NT2/D1 (cell line): ENCODE measurements at regions not wholly inside any gene's neighbourhood (a gene's known extent, or its start where the extent isn't known, plus 50 kb on each side); places are given as distances from the start of the nearest gene placed in this dataset.

ENCODE experiments used
- DNase-seq: peaks from one replicate; pipeline ENCODE4 v3.0.0-alpha.2; 2011; ENCODE audit warnings: low read depth, low spot score
- H3K27me3 ChIP-seq: 2 replicates; pipeline ENCODE4 v1.6.0; 2011; ENCODE audit warnings: mild to moderate bottlenecking; ENCODE audit not compliant: insufficient read length, insufficient read depth
- H3K36me3 ChIP-seq: 2 replicates; pipeline ENCODE4 v1.6.1; 2011; ENCODE audit warnings: mild to moderate bottlenecking, low read length, mixed read lengths; ENCODE audit not compliant: insufficient read depth, insufficient read length
- H3K4me1 ChIP-seq: 2 replicates; pipeline ENCODE4 v1.5.1; 2011; ENCODE audit not compliant: insufficient read depth, insufficient read length
- H3K4me3 ChIP-seq: 2 replicates; pipeline ENCODE4 v1.5.1; 2011; ENCODE audit warnings: low read depth; ENCODE audit not compliant: insufficient read length
- H3K9ac ChIP-seq: 2 replicates; pipeline ENCODE4 v1.6.0; 2011; ENCODE audit warnings: low read depth; ENCODE audit not compliant: insufficient read length
- H3K9me3 ChIP-seq: 2 replicates; pipeline ENCODE4 v1.5.1; 2011; ENCODE audit warnings: mild to moderate bottlenecking, low read length; ENCODE audit not compliant: insufficient read depth
- SUZ12 ChIP-seq: IDR thresholded peaks from 2 replicates; pipeline ENCODE4 v1.6.1; 2011; ENCODE audit not compliant: insufficient read length, insufficient read depth; ENCODE audit errors: extremely low read depth
- YY1 ChIP-seq: IDR thresholded peaks from 2 replicates; pipeline ENCODE4 v1.6.1; 2011; ENCODE audit not compliant: insufficient read length, insufficient read depth
- ZNF274 ChIP-seq: IDR thresholded peaks from 2 replicates; pipeline ENCODE4 v1.6.1; 2011; ENCODE audit warnings: mild to moderate bottlenecking, low read depth, low read length

- Histone ChIP-seq H3K4me3 (no peak overlapping the region), H3K27me3 (no peaks in the 10 kb centered on the region), H3K4me1 (no peaks in the 10 kb centered on the region), H3K9me3 (no peaks in the 10 kb centered on the region), H3K9ac (no peak overlapping the region), H3K36me3 (no peaks in the 10 kb centered on the region)
- TF ChIP-seq ZNF274 = no peak
- no peak for DNase-seq
Observed at GRCh38 chr9:80957801-80958200, 731.5 kb downstream of the TLE1 start.

GRCh38 chr9:80954521-80954920 is 734.8 kb downstream of the TLE1 start:
- no peak overlapping the region for H3K9ac ChIP-seq
- no peaks in the 10 kb centered on the region for H3K9me3 ChIP-seq
- no peak for TF ChIP-seq YY1
- no peak for TF ChIP-seq ZNF274
- TF ChIP-seq SUZ12 = no peak
- H3K36me3 ChIP-seq = no peaks in the 10 kb centered on the region
- no peaks in the 10 kb centered on the region for H3K4me1 ChIP-seq
- DNase-seq = no peak
- H3K27me3 ChIP-seq = no peaks in the 10 kb centered on the region
- H3K4me3 ChIP-seq = no peak overlapping the region

GRCh38 chr9:80952363-80952922 is 736.9 kb downstream of the TLE1 start:
- no peaks in the 10 kb centered on the region for H3K9me3 ChIP-seq
- H3K9ac ChIP-seq = no peak overlapping the region
- H3K4me1 ChIP-seq = no peaks in the 10 kb centered on the region
- H3K4me3 ChIP-seq = no peak overlapping the region
- no peak for DNase-seq
- H3K36me3 ChIP-seq = no peaks in the 10 kb centered on the region
- H3K27me3 ChIP-seq = no peaks in the 10 kb centered on the region
- TF ChIP-seq ZNF274 (no peak), YY1 (no peak), SUZ12 (no peak)

GRCh38 chr9:80951675-80952074 is 737.7 kb downstream of the TLE1 start:
- no peak overlapping the region for H3K9ac ChIP-seq
- H3K4me1 ChIP-seq = no peaks in the 10 kb centered on the region
- DNase-seq = no peak
- no peaks in the 10 kb centered on the region for H3K36me3 ChIP-seq
- no peak overlapping the region for H3K4me3 ChIP-seq
- H3K9me3 ChIP-seq = no peaks in the 10 kb centered on the region
- TF ChIP-seq YY1 (no peak), ZNF274 (no peak), SUZ12 (no peak)
- no peaks in the 10 kb centered on the region for H3K27me3 ChIP-seq

- DNase-seq = no peak
Observed at GRCh38 chr9:80948876-80949275, 740.5 kb downstream of the TLE1 start.

GRCh38 chr9:80948066-80948465 is 741.3 kb downstream of the TLE1 start:
- TF ChIP-seq SUZ12 (no peak), ZNF274 (no peak), YY1 (no peak)
- no peaks in the 10 kb centered on the region for H3K4me1 ChIP-seq

More at GRCh38 chr9:80948876-80949275, 740.5 kb downstream of the TLE1 start:
- no peaks in the 10 kb centered on the region for H3K9me3 ChIP-seq
- H3K4me3 ChIP-seq = no peak overlapping the region
- no peaks in the 10 kb centered on the region for H3K4me1 ChIP-seq
- no peak overlapping the region for H3K9ac ChIP-seq
- no peaks in the 10 kb centered on the region for H3K27me3 ChIP-seq
- H3K36me3 ChIP-seq = no peaks in the 10 kb centered on the region
- TF ChIP-seq ZNF274 (no peak), SUZ12 (no peak), YY1 (no peak)

GRCh38 chr9:80946496-80947170 is 742.7 kb downstream of the TLE1 start:
- H3K9ac ChIP-seq = no peak overlapping the region
- DNase-seq = no peak
- no peak overlapping the region for H3K4me3 ChIP-seq
- H3K27me3 ChIP-seq = no peaks in the 10 kb centered on the region
- H3K9me3 ChIP-seq = no peaks in the 10 kb centered on the region
- H3K4me1 ChIP-seq = no peaks in the 10 kb centered on the region
- TF ChIP-seq SUZ12 (no peak), YY1 (no peak), ZNF274 (no peak)
- no peaks in the 10 kb centered on the region for H3K36me3 ChIP-seq

More at GRCh38 chr9:80948066-80948465, 741.3 kb downstream of the TLE1 start:
- no peak for DNase-seq
- Histone ChIP-seq H3K27me3 (no peaks in the 10 kb centered on the region), H3K4me3 (no peak overlapping the region), H3K9me3 (no peaks in the 10 kb centered on the region), H3K36me3 (no peaks in the 10 kb centered on the region), H3K9ac (no peak overlapping the region)
